LNCAP (cell line): ENCODE measurements at regions not wholly inside any gene's neighbourhood (a gene's known extent, or its start where the extent isn't known, plus 50 kb on each side); places are given as distances from the start of the nearest gene placed in this dataset.

Experiments
- TF ChIP-seq, protein P1 (sequence below): fragments of 450-650 bp; IDR thresholded peaks from 2 replicates; pipeline ENCODE4 v1.5.1; 2017; ENCODE audit warnings: mild to moderate bottlenecking

DNA sequence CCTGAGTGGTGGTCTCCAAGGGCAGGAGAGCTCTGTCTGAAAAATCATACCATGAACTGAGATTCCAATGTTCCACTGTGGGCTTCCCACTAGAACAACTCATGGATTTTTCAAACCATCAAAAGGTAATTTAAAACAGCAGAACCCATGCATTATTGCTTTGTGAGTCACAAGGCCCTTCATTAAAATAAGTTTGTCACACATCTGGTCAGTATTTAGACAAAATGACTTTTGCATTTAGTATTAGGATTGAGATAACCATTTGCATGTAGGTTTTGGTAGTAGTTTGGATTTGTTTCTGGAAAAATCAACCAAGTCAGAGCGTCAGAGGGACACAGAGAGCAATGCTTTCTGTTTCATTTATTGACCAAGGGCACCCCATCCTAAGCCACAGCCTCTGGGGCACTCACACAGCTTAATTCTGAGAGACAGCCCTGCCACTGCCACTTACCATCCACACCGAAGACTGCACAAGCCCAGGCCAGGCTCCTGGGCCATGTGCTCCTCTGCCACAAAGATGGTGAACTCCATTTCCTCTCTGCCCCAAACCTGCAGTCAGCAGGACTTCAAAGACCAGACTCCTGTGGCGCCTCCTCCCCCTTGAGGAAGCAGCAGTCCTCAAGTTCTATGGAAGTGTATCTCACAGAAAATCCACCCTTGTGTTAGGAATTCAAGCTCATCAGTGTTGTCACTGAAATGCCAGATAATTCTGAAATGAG, 132.6 kb upstream of the DUSP10 start:
- TF ChIP-seq, protein P1, sequence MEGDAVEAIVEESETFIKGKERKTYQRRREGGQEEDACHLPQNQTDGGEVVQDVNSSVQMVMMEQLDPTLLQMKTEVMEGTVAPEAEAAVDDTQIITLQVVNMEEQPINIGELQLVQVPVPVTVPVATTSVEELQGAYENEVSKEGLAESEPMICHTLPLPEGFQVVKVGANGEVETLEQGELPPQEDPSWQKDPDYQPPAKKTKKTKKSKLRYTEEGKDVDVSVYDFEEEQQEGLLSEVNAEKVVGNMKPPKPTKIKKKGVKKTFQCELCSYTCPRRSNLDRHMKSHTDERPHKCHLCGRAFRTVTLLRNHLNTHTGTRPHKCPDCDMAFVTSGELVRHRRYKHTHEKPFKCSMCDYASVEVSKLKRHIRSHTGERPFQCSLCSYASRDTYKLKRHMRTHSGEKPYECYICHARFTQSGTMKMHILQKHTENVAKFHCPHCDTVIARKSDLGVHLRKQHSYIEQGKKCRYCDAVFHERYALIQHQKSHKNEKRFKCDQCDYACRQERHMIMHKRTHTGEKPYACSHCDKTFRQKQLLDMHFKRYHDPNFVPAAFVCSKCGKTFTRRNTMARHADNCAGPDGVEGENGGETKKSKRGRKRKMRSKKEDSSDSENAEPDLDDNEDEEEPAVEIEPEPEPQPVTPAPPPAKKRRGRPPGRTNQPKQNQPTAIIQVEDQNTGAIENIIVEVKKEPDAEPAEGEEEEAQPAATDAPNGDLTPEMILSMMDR: no peak

DNA sequence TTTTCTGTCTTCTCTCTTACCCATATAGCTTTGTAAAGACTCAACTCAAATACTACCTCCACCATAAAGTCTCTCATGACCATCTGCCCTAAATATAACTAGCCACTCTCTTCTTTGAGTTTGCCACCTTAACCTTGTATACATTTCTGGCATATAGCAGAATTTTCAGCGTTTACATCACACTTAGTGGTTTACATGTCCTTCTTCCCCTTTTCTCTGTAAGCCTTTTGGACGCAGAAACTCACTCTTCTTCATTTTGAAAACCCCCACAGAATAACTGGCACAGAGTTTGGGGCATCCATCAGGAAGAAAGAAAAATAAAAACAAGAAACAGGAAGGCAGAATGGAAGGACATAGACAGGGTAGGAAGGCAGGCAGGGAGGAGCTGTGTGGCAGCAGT, 131.8 kb upstream of the DUSP10 start:
- TF ChIP-seq, protein P1: no peak

DNA sequence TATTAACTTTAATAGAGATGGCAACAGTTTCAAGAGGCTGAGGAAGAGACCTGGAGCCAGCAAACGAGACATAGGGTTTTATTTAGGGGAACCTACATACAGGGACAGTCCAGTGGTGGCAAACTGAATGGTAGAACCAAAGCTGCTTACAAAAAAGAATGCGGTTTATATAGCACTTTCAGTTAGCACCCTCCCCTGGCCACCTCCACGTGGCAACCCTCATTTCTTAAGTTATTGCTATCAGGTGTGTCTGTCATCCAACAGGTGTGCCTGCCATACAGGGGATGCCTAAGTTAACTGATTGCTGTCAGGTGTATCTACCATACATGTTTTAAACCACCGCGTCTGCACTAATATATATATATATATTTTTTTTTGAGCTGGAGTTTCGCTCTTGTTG, 129.2 kb upstream of the DUSP10 start:
- TF ChIP-seq, protein P1: no peak

DNA sequence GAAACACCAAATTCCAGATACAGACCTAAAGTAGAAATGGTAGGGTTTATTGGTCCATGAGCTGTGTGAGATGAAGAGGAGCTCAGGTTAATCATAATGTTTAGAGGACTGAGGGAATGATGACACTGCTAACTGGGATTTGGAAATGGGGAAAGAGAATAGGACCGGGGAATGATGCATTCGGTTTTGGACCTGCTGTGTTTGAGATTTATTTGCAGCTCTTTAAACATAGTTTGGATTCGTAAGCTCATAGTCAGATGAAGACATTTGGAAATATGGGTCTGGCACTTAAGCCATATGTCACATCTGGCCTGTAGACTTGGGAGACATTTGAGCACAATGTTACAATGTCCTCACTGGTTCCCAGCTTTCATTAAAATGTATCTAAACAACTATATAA, 127.9 kb upstream of the DUSP10 start:
- TF ChIP-seq, protein P1: no peak

DNA sequence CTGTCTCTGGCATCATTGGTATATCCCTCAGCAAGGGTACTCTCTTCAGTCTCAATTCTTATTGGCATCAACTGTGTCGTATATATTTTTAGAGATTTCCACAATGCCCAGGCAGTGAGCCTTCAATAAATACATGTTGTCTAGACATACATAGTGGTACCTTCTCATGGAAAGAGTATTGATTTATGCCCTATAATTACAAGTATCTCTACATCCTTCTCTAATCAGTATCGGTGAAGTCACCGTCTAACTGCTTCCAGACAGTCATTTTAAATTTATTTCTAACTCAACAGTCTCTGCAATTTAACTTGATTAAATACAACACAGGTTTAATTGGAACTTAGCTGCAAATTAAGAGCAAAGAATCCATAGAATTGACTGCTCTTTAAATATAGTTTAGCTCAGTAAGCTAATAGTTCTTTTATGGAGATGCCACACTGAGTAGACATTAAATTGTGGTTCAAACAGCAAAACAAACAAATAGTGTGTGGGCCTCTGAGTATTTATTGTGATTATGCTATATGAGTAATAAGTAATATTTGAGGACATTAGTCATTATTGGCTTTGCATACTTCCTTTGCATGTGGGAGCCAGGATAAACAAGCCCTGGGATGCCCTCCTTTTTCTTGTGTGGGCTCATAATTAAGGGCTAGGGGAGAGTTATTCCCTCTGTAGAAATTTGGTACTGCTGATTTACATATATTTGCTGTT, 126.9 kb upstream of the DUSP10 start:
- TF ChIP-seq, protein P1: no peak

DNA sequence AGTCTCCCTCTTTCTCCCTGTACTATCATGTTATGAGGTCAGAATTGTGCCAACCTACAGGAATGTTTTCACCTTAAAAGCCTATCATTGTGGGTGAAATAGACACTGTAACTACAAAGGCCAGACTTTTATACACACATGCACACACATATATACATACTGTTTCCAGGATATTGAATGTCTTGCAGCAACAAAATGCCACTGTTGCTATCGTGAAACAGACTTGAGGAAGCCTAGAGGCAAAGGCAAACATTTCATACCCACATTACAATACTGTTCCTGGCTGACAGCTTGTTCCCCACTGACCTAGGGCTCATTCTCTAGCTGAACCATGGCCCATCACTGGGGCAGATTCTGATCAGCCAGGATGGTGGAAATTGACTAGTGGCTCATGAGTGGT, 125.1 kb upstream of the DUSP10 start:
- TF ChIP-seq, protein P1: no peak

DNA sequence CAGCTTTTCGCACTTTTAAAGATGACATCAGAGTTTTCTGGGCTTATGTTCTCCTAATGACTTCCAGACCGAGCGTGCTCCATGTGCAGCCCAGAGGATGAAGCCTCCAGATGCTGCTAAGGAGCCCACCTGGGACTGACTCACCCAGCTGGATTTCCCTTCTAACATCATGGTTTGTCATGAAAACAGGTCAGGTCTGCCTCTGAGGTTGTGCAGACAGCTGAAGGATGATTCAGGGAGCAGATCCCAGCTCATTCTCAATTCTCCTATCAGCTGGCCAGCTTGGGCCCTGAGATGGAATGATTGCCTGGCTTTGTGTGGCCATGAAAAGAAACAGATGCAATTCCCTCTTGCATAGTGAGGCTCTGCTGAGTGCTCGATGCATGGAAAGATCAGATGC, 123.9 kb upstream of the DUSP10 start:
- TF ChIP-seq, protein P1: no peak
